DMS53 treated with DMSO at 0.1 percent for 48 hours (cell line): ENCODE measurements at regions not wholly inside any gene's neighbourhood (a gene's known extent, or its start where the extent isn't known, plus 50 kb on each side); places are given as distances from the start of the nearest gene placed in this dataset.
"Not testable (repeated sequence)": the region's sequence is repeated elsewhere in the genome, so short reads cannot be mapped to it uniquely, and the experiment has no call there.

Source experiments
- DNase-seq: peaks from one replicate; lab custom pipeline; 2025; ENCODE audit not compliant: unreplicated experiment; lab: John Stamatoyannopoulos, UW

DNA sequence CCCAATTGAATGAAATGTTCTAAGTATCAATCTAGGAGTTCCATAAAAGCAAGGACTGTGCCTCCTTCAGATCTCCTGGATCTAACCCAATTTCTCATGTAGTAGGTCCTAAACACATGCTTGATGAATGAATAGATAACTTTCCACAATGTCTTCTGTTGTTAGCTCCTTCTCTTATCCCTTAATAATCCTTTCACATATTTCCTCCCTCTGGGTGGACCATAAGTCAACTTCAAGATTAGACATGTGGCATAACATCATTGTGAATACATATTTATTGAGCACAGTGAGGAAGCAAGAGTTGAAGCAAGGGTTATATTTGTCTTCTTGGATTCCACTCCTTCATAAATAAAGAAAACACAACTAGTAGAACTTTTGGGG lies 108.6 kb upstream of the EGFLAM start:
- no peak for DNase-seq

DNA sequence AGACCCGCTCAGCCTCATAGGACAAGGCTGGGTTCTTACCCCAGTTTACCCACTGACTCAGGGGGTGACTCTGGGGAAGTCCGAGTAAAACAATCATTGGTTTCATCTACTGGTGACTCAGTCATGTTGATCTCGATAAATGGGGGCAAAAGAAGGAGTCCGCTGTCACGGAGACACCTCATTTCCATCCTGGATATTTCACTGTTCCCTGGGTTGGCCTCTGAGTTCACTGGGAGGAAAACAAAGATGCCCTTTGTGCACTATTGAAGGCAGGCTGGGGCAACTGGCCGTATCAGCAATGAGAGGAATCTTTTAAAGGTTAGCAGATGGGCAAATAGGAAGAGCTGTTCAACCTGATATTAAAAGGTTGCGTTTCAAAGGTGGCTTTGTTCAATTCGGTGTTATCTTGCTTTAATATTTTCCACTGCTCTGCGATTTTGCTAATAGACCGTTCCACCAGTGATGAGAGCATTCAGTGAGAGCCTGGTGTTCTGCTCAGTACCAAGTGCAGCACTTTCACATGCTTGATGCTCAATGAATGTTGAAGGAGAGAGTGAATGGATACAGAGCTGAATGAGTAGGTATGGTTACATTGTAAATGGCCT lies 110.2 kb upstream of the EGFLAM start:
- DNase-seq = no peak

DNA sequence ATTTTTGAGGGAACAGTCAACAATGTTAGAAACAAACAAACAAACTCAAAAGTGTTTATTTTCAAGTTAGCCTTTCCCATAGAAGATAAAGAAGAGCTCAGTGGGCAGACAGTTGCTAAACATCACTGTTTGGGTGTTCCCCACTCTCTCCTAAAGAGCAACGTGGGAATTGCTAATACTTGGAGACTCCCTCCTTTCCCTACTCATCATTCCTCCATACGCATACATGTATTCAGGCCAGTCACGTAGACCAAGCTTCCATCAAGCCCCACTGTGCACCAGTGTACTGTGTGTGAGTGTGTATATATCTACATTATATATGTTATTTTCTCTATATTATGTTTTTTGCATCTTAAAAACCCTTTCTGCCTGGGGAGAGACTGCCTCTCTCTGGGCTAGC lies 115.0 kb upstream of the EGFLAM start:
- no peak for DNase-seq

DNA sequence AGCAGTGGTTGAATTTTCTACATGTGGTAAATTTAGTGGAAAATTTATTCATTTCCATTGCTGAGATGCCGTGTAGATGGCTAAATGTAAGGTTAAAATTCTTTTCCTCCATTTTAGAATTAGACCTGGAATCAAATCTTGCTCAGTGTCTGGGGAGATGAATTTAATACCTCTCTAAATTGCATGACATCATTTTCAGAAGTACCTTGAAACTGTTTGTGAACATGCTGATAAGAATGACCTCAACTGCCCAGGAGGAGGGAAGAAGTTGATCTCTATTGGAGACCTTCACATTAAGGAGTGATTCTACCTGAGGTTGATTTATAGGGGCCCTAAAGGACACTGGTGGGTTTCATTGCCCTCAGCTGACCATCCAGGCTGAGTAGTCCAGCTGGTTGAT lies 116.7 kb upstream of the EGFLAM start:
- no peak for DNase-seq

DNA sequence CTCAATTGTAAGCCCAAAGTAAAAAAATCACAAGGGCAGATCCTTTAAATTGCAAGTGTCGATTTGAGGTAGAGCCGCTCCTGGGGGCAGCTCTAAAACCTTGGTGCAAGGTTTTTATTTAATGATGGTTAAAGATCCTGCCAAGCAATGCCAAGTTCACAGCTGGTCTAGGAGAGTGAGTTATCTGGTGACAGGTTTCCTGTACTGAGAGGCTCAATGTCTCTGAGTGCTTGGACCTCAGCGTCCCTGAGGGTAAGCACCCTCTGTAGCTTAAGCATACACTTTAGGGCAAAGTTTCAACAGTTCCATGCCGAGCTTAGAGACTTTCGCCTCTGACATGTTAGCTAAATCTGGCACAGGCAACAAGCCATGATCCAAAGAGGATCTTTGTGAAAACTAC lies 119.8 kb upstream of the EGFLAM start:
- DNase-seq = no peak

DNA sequence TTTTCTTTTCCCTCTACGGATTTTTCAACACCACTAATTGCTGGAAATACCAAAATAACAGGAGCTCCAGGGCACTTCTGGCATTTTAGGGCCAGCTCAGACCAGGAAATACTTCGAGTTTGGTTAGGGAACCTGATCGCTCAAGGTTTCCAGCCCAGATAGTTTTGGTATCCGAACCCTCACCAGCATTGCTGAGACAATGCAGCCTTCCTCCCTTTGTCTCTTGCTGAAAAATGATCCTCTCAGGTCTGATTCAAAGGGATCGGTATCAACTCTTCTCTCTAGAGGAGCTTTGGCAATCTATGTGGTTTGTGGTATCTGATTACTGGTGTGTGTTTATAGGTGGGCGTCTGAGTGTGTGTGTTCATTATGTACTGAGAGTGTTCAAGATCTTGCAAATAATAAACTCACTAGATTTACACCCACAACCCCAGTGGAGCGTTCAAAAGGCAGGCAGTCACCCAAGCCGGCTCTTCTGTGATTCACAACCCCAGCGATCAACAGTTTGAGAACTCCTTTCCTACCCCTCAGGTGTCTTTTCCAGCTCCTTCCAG lies 122.8 kb upstream of the EGFLAM start:
- DNase-seq = no peak

DNA sequence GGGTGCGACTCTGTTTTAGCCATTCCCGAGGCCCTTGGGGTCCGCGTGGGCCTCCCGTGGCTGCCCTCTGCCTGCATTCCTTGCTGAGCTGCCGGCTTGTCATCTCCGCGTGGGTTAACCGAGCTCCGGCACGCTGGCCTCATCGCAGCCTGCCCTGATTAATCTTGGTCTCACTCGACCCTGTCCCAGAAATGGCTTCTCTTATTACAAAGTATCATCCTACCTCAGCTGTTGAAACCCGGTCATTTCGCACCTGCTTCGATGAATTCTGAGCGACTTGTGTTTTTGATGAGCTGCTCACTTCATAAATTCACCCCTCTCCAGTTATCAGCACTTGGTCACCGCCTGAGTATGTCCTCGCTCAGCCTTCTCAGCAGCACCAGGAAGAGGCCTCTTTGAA lies 123.5 kb upstream of the EGFLAM start:
- no peak for DNase-seq

DNA sequence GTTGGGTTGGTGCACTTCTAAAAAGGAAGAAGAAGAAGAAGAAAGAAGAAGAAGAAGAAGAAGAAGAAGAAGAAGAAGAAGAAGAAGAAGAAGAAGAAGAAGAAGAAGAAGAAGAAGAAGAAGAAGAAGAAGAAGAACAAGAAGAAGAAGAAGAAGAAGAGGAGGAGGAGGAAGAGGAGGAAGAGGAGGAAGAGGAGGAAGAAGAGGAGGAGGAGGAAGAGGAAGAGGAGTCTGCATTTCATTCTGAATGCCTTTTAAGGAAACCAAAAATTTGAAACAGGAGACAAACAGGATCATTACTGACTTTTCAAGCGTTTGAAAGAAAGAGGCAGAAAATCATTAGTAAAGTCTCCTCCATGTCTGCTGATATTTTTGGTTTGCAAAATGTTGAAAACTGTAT lies 124.1 kb upstream of the EGFLAM start:
- DNase-seq = not testable (repeated sequence)

DNA sequence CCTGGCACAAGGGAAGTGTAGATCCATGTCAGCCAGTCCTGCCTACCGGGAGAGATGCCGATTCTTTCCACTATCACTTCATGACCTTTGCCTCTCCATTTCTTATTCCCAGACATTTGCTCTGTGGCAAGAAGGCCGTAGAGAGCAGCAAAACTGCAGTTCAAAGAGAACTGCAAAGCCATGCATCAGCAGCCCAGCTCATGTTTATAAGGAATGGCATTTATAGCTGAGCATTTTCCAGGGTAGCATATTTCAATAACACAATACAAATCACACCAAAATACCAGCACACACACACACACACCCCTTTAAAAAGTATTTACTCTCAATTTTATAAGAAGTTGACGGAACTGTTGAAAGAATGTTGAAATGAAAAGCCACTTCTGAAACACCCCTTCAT lies 126.7 kb upstream of the EGFLAM start:
- DNase-seq = no peak

DNA sequence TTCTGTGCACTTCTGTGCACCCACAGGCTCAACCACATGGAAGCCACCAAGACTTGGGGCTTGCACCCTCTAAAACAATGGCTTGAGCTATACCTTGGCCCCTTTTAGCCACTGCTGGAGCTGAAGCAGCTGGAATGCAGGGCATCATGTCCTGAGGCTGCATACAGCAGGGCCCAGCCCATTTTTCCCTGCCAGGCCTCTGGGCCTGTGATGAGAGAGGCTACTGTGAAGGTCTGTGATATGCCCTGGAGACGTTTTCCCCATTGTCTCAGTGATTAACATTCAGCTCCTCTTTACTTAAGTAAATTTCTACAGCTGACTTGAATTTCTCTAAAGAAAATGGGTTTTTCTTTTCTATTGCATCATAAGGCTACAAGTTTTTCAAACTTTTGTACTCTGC lies 134.0 kb upstream of the EGFLAM start:
- DNase-seq = no peak

DNA sequence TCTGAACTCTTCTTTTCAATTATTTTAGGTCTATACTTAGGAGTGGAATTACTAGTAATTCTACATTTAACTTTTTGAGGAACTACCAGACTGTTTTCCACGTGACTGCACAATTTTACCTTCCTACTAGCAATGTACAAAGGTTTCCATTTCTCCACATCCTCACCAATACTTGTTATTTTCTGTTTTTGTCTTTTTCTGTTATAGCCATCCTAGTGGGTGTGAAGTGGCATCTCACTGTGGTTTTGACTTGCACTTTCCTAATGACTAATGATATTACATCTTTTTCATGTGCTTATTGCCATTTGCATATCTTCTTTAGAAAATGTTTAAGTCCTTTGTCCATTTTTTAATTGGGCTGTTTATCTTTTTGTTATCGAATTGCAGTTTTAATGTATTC lies 136.9 kb upstream of the EGFLAM start:
- no peak for DNase-seq

DNA sequence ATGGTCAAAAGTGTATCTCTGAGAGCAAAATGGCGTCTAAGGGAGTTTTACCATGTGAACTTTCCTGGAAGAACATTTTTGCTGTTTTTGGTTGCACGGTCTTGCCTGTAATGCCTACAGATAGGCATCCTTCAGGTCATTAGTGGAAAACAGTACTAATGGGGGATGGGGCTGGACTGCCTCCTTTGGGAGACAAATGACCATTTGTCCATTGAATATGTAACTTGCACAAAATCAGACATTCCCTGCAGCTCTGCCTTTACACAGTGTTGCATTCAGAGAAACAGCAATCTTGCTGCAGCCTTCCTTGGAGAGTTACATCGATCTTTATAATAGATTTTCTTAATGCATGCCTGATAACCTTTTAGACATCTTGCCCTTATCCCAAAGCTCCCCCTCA lies 138.5 kb upstream of the EGFLAM start:
- DNase-seq = no peak

DNA sequence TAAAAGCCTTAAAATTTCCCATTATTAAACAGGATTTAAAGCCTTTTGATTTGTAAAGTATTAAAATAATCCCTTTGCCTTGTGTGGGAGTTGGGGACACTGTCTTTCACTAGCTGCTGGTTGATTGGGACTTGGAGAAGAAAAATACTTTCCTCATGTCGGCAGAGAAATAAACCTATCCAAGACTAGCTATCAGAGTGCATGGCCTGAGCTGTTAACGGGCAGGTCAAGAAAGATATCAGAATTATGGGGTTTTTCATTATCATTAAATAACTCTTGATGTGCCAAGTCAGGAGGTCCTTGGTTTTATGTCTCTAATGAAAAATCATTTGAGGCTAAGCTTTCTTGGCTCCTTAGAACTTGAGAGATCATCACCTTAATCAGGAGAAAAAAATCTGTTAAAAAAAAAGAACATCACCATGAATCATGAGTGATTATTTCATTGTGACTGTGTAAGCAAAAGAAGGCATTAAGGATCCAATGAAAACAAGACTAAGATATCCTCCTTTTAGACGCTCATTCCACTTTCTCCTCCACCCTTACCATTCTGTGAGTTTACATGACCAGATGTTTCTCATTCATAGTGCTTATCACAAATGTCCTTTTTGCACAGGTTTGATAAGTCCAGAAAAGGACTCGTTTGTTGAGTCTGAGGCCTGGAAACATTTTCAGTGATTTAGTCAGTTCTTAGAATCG lies 140.4 kb upstream of the EGFLAM start:
- DNase-seq = no peak

DNA sequence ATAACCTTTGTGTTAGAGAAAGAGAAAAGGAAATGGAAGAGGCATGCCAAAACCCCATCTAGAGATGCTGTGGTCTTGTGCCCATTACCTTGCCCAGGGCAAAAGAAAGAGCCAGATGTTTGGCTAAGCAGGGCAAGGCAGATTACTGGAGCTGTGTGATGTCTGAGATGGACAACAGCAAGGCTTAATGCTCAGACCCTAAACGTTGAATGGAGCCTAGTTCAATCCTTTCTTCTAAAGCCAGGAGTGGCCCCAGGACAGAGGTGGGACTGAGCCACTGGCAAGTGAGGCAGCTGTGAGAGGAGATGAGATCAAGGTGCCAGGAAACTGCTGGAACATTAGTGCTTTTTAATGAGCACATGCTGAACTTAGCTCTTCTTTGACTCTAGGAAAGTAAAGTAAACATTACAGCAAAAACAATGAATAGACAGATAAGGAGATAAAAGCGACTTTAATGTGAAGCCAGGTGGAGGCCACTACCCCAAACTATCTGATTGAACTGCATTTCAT lies 143.0 kb upstream of the EGFLAM start:
- DNase-seq = no peak

DNA sequence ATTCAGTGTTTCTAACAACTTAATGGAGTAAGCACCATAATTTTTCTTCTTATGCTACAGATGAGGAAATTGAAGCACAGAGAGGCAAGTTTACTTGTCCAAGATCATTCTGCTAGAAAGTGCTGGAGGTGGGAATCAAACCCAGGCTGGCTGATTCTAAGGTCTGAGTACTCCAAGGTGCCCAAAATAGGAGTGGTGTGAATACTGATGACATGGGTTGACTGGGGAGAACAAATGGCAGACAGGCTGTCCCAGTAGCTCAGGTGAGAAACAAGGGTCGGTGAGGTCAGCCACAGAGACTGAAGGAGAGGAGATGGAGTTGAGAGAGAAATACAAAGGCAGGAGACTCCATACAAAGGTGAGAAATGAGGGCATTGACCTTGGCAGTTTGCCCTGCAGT lies 144.5 kb upstream of the EGFLAM start:
- DNase-seq = no peak

DNA sequence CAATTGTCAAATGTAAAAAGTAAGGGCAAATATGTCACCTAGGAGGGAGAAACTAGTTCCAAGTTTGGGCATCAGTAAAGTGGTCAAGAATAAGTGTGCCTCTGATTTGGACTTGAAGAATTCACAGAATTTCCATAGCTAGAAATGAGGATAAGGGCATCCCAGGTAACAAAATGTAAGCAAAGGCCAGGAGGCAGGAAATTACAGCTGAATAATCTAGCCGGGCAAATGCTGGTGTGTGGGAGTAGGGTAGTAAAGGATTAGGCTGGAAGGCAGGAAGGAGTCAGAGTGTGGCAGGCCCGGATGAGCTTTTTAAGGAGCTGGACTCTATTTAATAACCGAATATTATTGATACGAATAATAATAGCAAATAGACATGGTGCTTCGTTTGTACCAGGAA lies 144.9 kb upstream of the EGFLAM start:
- DNase-seq = no peak

DNA sequence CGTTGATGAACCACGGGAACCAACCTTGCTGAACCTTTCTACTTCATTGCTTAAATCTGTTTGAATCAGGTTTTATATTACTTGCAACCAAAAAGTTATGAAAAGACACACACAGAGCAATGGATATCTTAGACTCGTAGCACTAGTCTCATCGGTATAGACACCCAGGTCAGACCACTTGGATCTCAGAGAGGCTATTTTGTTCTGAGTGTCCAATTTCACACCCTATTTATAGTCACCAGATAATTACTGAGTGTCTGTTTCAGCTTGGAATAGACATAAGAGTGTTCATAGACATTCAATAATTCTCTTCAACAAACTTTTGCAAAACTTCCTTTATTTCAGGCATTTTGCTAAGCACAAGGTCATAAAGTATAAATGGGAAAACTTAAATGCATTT lies 145.4 kb upstream of the EGFLAM start:
- no peak for DNase-seq

DNA sequence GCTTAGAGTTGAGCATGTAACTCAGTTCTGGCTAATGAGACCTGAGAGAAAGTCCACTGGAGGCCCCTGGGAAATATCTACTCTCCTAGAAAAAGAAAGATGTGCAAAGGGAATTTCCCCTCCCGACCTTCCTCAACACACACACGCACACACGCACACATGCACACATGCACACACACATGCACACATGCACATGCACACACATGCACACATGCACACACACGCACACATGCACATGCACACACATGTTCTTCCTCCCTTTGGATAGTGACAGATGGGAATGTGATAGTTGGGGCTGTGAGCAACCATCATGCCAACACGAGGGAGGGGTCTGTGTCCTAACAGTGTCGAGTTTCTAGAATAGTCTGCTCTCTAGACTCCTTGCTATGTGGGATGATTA lies 148.2 kb upstream of the EGFLAM start:
- no peak for DNase-seq

DNA sequence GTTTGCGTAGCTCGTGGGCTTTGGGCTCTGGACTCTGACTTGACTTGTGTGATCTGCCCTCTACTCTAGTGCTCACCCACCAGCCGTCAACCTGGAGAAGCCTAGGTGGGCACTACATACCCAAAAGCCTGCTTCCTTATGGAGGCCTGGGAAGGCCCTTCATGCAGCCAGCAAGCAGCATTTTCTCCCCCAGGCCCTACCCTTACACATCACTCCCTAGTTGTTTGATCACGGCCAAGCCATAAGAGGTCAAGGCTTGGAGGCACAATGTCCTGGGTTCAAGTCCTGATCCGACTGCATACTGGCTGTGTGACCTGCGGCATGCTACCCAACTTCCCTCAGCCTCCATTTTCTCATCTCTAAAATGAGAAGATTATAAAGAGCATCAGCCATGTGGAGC lies 151.3 kb upstream of the EGFLAM start:
- DNase-seq = no peak

DNA sequence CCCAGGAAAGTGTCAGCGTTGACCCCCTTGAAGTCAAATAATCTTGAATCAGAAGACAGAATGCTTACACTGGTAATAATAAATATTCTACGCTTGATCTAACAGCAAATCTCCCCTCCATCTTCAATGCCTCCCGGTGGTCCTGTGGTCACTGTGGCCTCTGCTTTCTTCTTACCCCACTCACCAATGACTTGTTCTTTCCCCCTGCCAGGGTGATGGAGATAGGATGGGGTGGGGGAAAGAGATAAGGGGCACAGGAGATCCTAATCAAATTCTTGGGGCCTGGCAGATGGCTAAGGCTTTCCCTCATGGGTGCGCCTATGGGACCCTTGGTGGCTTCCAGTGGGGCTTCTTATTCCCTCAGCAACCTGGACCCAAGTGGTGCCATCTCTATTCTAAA lies 152.6 kb upstream of the EGFLAM start:
- no peak for DNase-seq

DNA sequence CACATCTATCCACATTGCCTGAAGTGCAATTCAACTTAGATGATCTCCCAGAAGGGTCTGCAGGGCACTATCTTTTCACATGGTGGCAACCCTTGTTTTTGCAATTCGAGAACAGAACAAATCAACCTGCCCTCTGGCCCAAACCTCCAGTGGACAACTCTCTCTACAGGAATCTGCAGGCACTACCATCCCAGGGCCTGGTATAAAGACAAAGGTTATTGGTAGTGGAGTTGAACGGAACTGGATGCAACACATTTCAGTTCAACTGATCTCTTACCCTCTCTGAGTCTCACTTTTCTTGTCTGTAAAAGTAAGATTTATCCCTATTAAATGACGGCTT lies 153.2 kb upstream of the EGFLAM start:
- DNase-seq = no peak

DNA sequence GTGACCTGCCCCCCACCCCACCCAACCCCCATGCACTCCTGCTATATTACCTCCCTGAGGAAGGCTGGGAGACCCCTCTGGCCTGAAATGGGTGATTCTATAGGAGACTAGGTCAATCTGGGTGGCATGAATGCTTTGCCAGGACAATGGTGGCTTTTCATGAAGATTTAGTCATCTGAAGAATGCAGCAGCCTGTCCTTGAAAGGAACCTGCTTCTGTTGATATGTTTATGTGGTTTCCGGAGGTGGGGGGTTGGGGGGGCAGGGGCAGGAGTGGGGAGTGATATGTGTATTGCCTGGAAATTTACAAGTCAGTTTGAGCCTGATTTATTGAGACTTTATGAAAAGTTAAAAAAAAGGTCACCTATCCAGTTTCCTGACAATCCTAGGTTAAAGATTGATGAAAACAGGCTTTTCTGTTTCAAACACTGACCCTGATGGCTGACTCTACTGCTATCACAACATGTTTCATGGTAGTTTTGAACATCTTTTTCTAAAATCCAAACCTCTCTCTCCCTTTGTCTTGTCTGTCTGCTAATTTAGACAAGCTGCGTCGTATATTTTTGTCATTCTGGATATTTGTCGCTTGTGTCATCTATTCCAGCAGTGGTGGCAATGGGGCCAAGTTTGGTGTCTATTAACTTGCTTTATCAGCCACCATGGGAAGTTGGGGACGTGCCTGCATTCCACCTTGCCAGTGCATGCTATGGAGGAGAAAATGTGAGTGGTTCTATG lies 153.7 kb upstream of the EGFLAM start:
- DNase-seq = no peak
